Mesenchymal stem cell (in vitro differentiated cells and primary cell): ENCODE measurements at regions not wholly inside any gene's neighbourhood (a gene's known extent, or its start where the extent isn't known, plus 50 kb on each side); places are given as distances from the start of the nearest gene placed in this dataset.

Source experiments
- DNase-seq: peaks from one replicate; pipeline ENCODE4 v3.0.0-alpha.2; 2013
- H2AFZ ChIP-seq: one replicate; pipeline ENCODE4 v1.6.1; 2013; ENCODE audit warnings: low read depth, mild to moderate bottlenecking, control low read depth, inconsistent platforms, low read length, moderate library complexity
- H2AK5ac ChIP-seq: 2 replicates; pipeline ENCODE4 v1.6.1; 2013; ENCODE audit warnings: low read length, moderate library complexity, mild to moderate bottlenecking, inconsistent platforms; ENCODE audit not compliant: severe bottlenecking
- H2BK120ac ChIP-seq: one replicate; pipeline ENCODE4 v1.6.1; 2013; ENCODE audit warnings: low read depth, mild to moderate bottlenecking, inconsistent platforms, low read length, moderate library complexity
- H2BK12ac ChIP-seq, 2 experiments: one replicate each; pipeline ENCODE4 v1.6.1; 2013; ENCODE audit warnings: inconsistent platforms in 2 of 2, low read length in 2 of 2, mild to moderate bottlenecking in 2 of 2, moderate library complexity in 2 of 2, control low read depth in 1 of 2
- H2BK15ac ChIP-seq: one replicate; pipeline ENCODE4 v1.6.1; 2013; ENCODE audit warnings: mild to moderate bottlenecking, low read depth, inconsistent platforms; ENCODE audit not compliant: poor library complexity, severe bottlenecking
- H2BK5ac ChIP-seq: 2 replicates; pipeline ENCODE4 v1.6.1; 2013; ENCODE audit warnings: low read depth, mild to moderate bottlenecking, low read length, control low read depth, inconsistent platforms; ENCODE audit not compliant: poor library complexity, severe bottlenecking
- H3K14ac ChIP-seq, 2 experiments: one replicate each; pipeline ENCODE4 v1.6.1; 2013; ENCODE audit warnings: inconsistent platforms in 2 of 2, low read length in 2 of 2, control low read depth in 1 of 2, mild to moderate bottlenecking in 1 of 2, moderate library complexity in 1 of 2
- H3K18ac ChIP-seq, 2 experiments: one replicate each; pipeline ENCODE4 v1.6.1; 2013; ENCODE audit warnings: inconsistent platforms in 2 of 2, low read length in 2 of 2, control low read depth in 1 of 2, low read depth in 1 of 2, mild to moderate bottlenecking in 1 of 2
- H3K23ac ChIP-seq, 2 experiments: one replicate each; pipeline ENCODE4 v1.6.1; 2013; ENCODE audit warnings: inconsistent platforms in 2 of 2, low read length in 2 of 2, mild to moderate bottlenecking in 2 of 2, moderate library complexity in 2 of 2, control low read depth in 1 of 2
- H3K27ac ChIP-seq: 2 replicates; pipeline ENCODE4 v1.5.1; 2013; ENCODE audit warnings: mild to moderate bottlenecking, moderate library complexity, low read length, control low read depth, inconsistent platforms; ENCODE audit not compliant: poor library complexity, severe bottlenecking
- H3K27me3 ChIP-seq, 2 experiments: 2 replicates each; pipeline versions ENCODE4 v1.6.1 to v1.7.0; 2013; ENCODE audit warnings: low read length in 2 of 2, mild to moderate bottlenecking in 2 of 2, moderate library complexity in 2 of 2, control low read depth in 1 of 2, inconsistent platforms in 1 of 2; ENCODE audit not compliant: control insufficient read depth in 1 of 2, insufficient read depth in 1 of 2
- H3K36me3 ChIP-seq, 2 experiments: 2 replicates each; pipeline versions ENCODE4 v1.6.1 to v1.7.0; 2013; ENCODE audit warnings: low read length in 2 of 2, control low read depth in 1 of 2, inconsistent platforms in 1 of 2, low read depth in 1 of 2, mild to moderate bottlenecking in 1 of 2; ENCODE audit not compliant: insufficient read depth in 2 of 2, control insufficient read depth in 1 of 2
- H3K4ac ChIP-seq, 2 experiments: one replicate each; pipeline ENCODE4 v1.6.1; 2013; ENCODE audit warnings: inconsistent platforms in 2 of 2, low read length in 2 of 2, mild to moderate bottlenecking in 2 of 2, moderate library complexity in 2 of 2, control low read depth in 1 of 2, low read depth in 1 of 2
- H3K4me1 ChIP-seq: 2 replicates; pipeline ENCODE4 v1.6.1; 2013; ENCODE audit warnings: low read depth, low read length, control low read depth; ENCODE audit not compliant: control insufficient read depth, insufficient read depth
- H3K4me2 ChIP-seq: 2 replicates; pipeline ENCODE4 v1.6.1; 2013; ENCODE audit warnings: low read length, mild to moderate bottlenecking, inconsistent platforms; ENCODE audit not compliant: poor library complexity, severe bottlenecking
- H3K4me3 ChIP-seq, 2 experiments: 2 replicates each; pipeline versions ENCODE4 v1.5.1 to v1.7.0; 2013; ENCODE audit warnings: low read length in 2 of 2, mild to moderate bottlenecking in 2 of 2, control low read depth in 1 of 2, low read depth in 1 of 2; ENCODE audit not compliant: insufficient read depth in 1 of 2
- H3K79me1 ChIP-seq: replicated peaks from 2 replicates; pipeline ENCODE4 v1.6.1; 2013; ENCODE audit warnings: mild to moderate bottlenecking, control low read depth, low read length, inconsistent platforms; ENCODE audit not compliant: poor library complexity, severe bottlenecking
- H3K9ac ChIP-seq: 2 replicates; pipeline ENCODE4 v1.7.0; 2013; ENCODE audit warnings: mild to moderate bottlenecking, low read length, moderate library complexity
- H3K9me3 ChIP-seq: 2 replicates; pipeline ENCODE4 v1.7.0; 2013; ENCODE audit warnings: mild to moderate bottlenecking, low read length; ENCODE audit not compliant: control insufficient read depth
- H4K8ac ChIP-seq: one replicate; pipeline ENCODE4 v1.6.1; 2013; ENCODE audit warnings: inconsistent platforms, mild to moderate bottlenecking, low read length, moderate library complexity
- H4K91ac ChIP-seq: one replicate; pipeline ENCODE4 v1.6.1; 2013; ENCODE audit warnings: mild to moderate bottlenecking, low read length, inconsistent platforms
- WGBS: methylation state at CpG from one replicate; pipeline ENCODE4 v1.1.7; 2013; ENCODE audit warnings: mixed read lengths; 5-methylcytosine and 5-hydroxymethylcytosine counted together

- Histone ChIP-seq H4K8ac (no peak overlapping the region), H3K79me1 (no peaks in the 10 kb centered on the region), H3K4me1 (no peaks in the 10 kb centered on the region), H3K14ac (no peak overlapping the region), H3K4me2 (no peak overlapping the region), H3K23ac (no peak overlapping the region), H3K27me3 (no peaks in the 10 kb centered on the region), H3K36me3 (no peaks in the 10 kb centered on the region), H3K9me3 (peaks cover 3% of the 10 kb centered on the region), H3K4ac (no peak overlapping the region), H3K4me3 (no peak overlapping the region), H3K9ac (no peak overlapping the region), H3K27ac (no peak overlapping the region), H2AK5ac (no peak overlapping the region), H4K91ac (no peak overlapping the region), H2BK12ac (no peak overlapping the region), H3K18ac (no peak overlapping the region), H2BK120ac (no peak overlapping the region), H2BK15ac (no peak overlapping the region), H2AFZ (no peak overlapping the region), H2BK5ac (no peak overlapping the region)
- WGBS = 85% methylated on average over 1 of the region's 1 CpG
- no peak for DNase-seq
Observed at GRCh38 chr2:6168485-6168884, 476.3 kb downstream of the SOX11 start.

GRCh38 chr2:6171294-6171693 lies 479.1 kb downstream of the SOX11 start:
- Histone ChIP-seq H3K4me2 (no peak overlapping the region), H2AK5ac (no peak overlapping the region), H3K4me3 (no peak overlapping the region), H3K14ac (no peak overlapping the region), H3K36me3 (no peaks in the 10 kb centered on the region), H2BK5ac (no peak overlapping the region), H3K18ac (no peak overlapping the region), H3K4me1 (no peaks in the 10 kb centered on the region), H3K9ac (no peak overlapping the region), H2BK12ac (no peak overlapping the region), H2BK15ac (no peak overlapping the region), H3K27me3 (no peaks in the 10 kb centered on the region), H4K8ac (no peak overlapping the region), H3K23ac (no peak overlapping the region), H3K27ac (no peak overlapping the region), H2BK120ac (no peak overlapping the region), H3K79me1 (no peaks in the 10 kb centered on the region), H4K91ac (no peak overlapping the region), H2AFZ (no peak overlapping the region), H3K9me3 (peaks cover 13% of the 10 kb centered on the region), H3K4ac (no peak overlapping the region)
- DNase-seq = no peak
- WGBS = 65% methylated on average over 3 of the region's 3 CpGs

- H3K27me3 ChIP-seq = no peaks in the 10 kb centered on the region
- no peaks in the 10 kb centered on the region for H3K4me1 ChIP-seq
- H3K4me3 ChIP-seq = no peak overlapping the region
- H4K91ac ChIP-seq = no peak overlapping the region
- no peak overlapping the region for H3K14ac ChIP-seq
- H3K4me2 ChIP-seq = no peak overlapping the region
- WGBS = 81% methylated on average over 2 of the region's 2 CpGs
- no peak overlapping the region for H4K8ac ChIP-seq
- H2BK120ac ChIP-seq = no peak overlapping the region
- no peak overlapping the region for H3K23ac ChIP-seq
- no peak overlapping the region for H2BK12ac ChIP-seq
- no peak overlapping the region for H2AFZ ChIP-seq
- no peak overlapping the region for H3K18ac ChIP-seq
- no peak overlapping the region for H2BK5ac ChIP-seq
- H3K27ac ChIP-seq = no peak overlapping the region
- no peaks in the 10 kb centered on the region for H3K36me3 ChIP-seq
- DNase-seq = no peak
- no peak overlapping the region for H2AK5ac ChIP-seq
- peaks cover 13% of the 10 kb centered on the region for H3K9me3 ChIP-seq
- no peak overlapping the region for H2BK15ac ChIP-seq
- no peaks in the 10 kb centered on the region for H3K79me1 ChIP-seq
- no peak overlapping the region for H3K9ac ChIP-seq
- no peak overlapping the region for H3K4ac ChIP-seq
Observed at GRCh38 chr2:6177811-6178210, 485.6 kb downstream of the SOX11 start.

GRCh38 chr2:6181525-6181924 lies 489.3 kb downstream of the SOX11 start:
- H2AFZ ChIP-seq = no peak overlapping the region
- no peak overlapping the region for H3K4me2 ChIP-seq
- 21% methylated on average over 4 of the region's 4 CpGs for WGBS

More at GRCh38 chr2:6181525-6181924, 489.3 kb downstream of the SOX11 start:
- H3K79me1 ChIP-seq = no peaks in the 10 kb centered on the region
- no peak overlapping the region for H2BK15ac ChIP-seq
- no peak overlapping the region for H2BK5ac ChIP-seq
- no peak overlapping the region for H3K14ac ChIP-seq
- H2BK12ac ChIP-seq = no peak overlapping the region
- H3K4me3 ChIP-seq = no peak overlapping the region
- no peak overlapping the region for H2AK5ac ChIP-seq
- H3K4me1 ChIP-seq = no peaks in the 10 kb centered on the region
- H3K23ac ChIP-seq = no peak overlapping the region
- no peak overlapping the region for H4K91ac ChIP-seq
- H3K36me3 ChIP-seq = no peaks in the 10 kb centered on the region
- H3K9ac ChIP-seq = no peak overlapping the region
- peak; percentile 88 for DNase-seq
- no peak overlapping the region for H4K8ac ChIP-seq
- no peak overlapping the region for H3K4ac ChIP-seq
- H3K9me3 ChIP-seq = no peaks in the 10 kb centered on the region
- no peak overlapping the region for H3K18ac ChIP-seq
- H3K27me3 ChIP-seq = no peaks in the 10 kb centered on the region
- no peak overlapping the region for H2BK120ac ChIP-seq
- no peak overlapping the region for H3K27ac ChIP-seq
